Panc1 (cell line): ENCODE measurements at regions not wholly inside any gene's neighbourhood (a gene's known extent, or its start where the extent isn't known, plus 50 kb on each side); places are given as distances from the start of the nearest gene placed in this dataset.

ENCODE experiments used
- ATAC-seq: fragments of 200-7000 bp; cut with Tn5 transposase; 2 replicates; pipeline ENCODE4 v1.9.1; 2020; ENCODE audit warnings: mild to moderate bottlenecking, moderate library complexity
- BruUV-seq: library from RNA; stranded (reverse); fragments of 400-500 nt; replicated peaks from 2 replicates; lab custom pipeline; 2021; lab: Mats Ljungman, UMichigan
- CTCF ChIA-PET: fragments of 300-600 bp; sonication (Branson Sonifier 250); formaldehyde crosslinking; loops from one replicate; lab custom pipeline; 2022; ENCODE audit warnings: antibody characterized with exemption; lab: Charles Lee
- POLR2A ChIA-PET: fragments of 300-600 bp; sonication (Branson Sonifier 250); formaldehyde crosslinking; loops from one replicate; lab custom pipeline; 2022; ENCODE audit warnings: antibody characterized with exemption; lab: Charles Lee
- DNase-seq: peaks from one replicate; pipeline ENCODE4 v3.0.0-alpha.2; 2010; ENCODE audit warnings: low read depth, low spot score
- H3K27ac ChIP-seq: 2 replicates; pipeline ENCODE4 v1.5.1; 2011; ENCODE audit warnings: mild to moderate bottlenecking, low read length, inconsistent platforms
- H3K27me3 ChIP-seq: fragments of 200-500 bp; sonication (Bioruptor generic); 2 replicates; pipeline ENCODE4 v1.6.0; 2014; ENCODE audit warnings: low read length, inconsistent platforms; ENCODE audit not compliant: control insufficient read depth, insufficient read depth
- H3K36me3 ChIP-seq: fragments of 200-500 bp; sonication (Bioruptor generic); 2 replicates; pipeline ENCODE4 v1.5.1; 2014; ENCODE audit warnings: inconsistent platforms, mild to moderate bottlenecking, low read length, moderate library complexity; ENCODE audit not compliant: control insufficient read depth, insufficient read depth
- H3K4me1 ChIP-seq: 2 replicates; pipeline ENCODE4 v1.5.1; 2011; ENCODE audit warnings: inconsistent platforms, mild to moderate bottlenecking, low read length, moderate library complexity; ENCODE audit not compliant: control insufficient read depth, insufficient read depth
- H3K4me3 ChIP-seq, 2 experiments: 2 replicates each; pipeline ENCODE4 v1.5.1; 2011 to 2012; ENCODE audit warnings: low read depth in 2 of 2, low read length in 2 of 2, mild to moderate bottlenecking in 2 of 2, inconsistent platforms in 1 of 2, moderate library complexity in 1 of 2
- H3K9me3 ChIP-seq: fragments of 200-500 bp; sonication (Bioruptor generic); 2 replicates; pipeline ENCODE4 v1.5.1; 2014; ENCODE audit warnings: low read depth, mild to moderate bottlenecking, inconsistent platforms, low read length, moderate library complexity; ENCODE audit not compliant: control insufficient read depth, insufficient read depth
- POLR2AphosphoS5 ChIP-seq: IDR thresholded peaks from 2 replicates; pipeline ENCODE4 v1.6.1; 2012; ENCODE audit warnings: mild to moderate bottlenecking, low read depth, low read length, moderate library complexity
- SIN3A ChIP-seq: IDR thresholded peaks from 2 replicates; pipeline ENCODE4 v1.6.1; 2012; ENCODE audit warnings: low read depth, mild to moderate bottlenecking, low read length, moderate library complexity, borderline replicate concordance; ENCODE audit not compliant: insufficient read depth
- TCF7L2 ChIP-seq: IDR thresholded peaks from 2 replicates; pipeline ENCODE4 v1.6.1; 2011; ENCODE audit warnings: mild to moderate bottlenecking, low read depth, low read length, inconsistent platforms
- in situ Hi-C: cut with HindIII; loops from 2 replicates; pipeline ENCODE4 v1.10.0; 2016; ENCODE audit warnings: low sequenced_read_pairs, low pct_unique_long_range_greater_than_20kb
- intact Hi-C: fragments of 100-400 bp; cut with micrococcal nuclease; formaldehyde crosslinking; loops from one replicate; pipeline ENCODE4 v1.10.0; 2022; ENCODE audit not compliant: unreplicated experiment
- TF ChIP-seq, protein P1 (sequence below), 2 experiments: IDR thresholded peaks; 2 replicates each; pipeline ENCODE4 v1.6.1; 2011 to 2012; ENCODE audit warnings: low read depth in 2 of 2, control low read depth in 1 of 2, low read length in 1 of 2, mild to moderate bottlenecking in 1 of 2, moderate library complexity in 1 of 2; ENCODE audit not compliant: insufficient read depth in 1 of 2
- TF ChIP-seq, protein P2 (sequence below): fragments of 450-650 bp; IDR thresholded peaks from 2 replicates; pipeline ENCODE4 v1.5.1; 2017; ENCODE audit warnings: mild to moderate bottlenecking

DNA sequence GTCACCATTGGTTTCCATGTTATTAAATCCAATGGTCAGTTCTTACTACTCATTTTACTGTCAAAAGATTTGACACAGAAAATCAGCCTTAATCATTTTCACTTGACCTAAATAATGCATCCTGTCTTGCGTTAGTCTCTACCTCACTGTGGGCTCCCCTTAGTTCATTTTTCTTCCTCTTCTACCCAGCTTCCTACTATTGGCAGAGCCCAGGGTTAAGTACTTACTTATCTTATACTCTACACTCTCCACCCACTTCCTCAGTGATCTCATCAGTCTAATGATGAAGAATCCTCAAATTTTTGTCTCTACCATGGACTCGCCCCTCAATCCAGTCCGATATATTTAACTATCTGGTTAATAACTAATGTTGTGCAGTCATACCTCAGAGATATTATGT lies 735.9 kb downstream of the KCNT2 start:
- TF ChIP-seq TCF7L2 (no peak), SIN3A (no peak), POLR2AphosphoS5 (no peak)
- TF ChIP-seq, protein P1, sequence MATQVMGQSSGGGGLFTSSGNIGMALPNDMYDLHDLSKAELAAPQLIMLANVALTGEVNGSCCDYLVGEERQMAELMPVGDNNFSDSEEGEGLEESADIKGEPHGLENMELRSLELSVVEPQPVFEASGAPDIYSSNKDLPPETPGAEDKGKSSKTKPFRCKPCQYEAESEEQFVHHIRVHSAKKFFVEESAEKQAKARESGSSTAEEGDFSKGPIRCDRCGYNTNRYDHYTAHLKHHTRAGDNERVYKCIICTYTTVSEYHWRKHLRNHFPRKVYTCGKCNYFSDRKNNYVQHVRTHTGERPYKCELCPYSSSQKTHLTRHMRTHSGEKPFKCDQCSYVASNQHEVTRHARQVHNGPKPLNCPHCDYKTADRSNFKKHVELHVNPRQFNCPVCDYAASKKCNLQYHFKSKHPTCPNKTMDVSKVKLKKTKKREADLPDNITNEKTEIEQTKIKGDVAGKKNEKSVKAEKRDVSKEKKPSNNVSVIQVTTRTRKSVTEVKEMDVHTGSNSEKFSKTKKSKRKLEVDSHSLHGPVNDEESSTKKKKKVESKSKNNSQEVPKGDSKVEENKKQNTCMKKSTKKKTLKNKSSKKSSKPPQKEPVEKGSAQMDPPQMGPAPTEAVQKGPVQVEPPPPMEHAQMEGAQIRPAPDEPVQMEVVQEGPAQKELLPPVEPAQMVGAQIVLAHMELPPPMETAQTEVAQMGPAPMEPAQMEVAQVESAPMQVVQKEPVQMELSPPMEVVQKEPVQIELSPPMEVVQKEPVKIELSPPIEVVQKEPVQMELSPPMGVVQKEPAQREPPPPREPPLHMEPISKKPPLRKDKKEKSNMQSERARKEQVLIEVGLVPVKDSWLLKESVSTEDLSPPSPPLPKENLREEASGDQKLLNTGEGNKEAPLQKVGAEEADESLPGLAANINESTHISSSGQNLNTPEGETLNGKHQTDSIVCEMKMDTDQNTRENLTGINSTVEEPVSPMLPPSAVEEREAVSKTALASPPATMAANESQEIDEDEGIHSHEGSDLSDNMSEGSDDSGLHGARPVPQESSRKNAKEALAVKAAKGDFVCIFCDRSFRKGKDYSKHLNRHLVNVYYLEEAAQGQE (IDR thresholded peaks at IDR 0.05; ENCODE audit: insufficient read depth in 1 of 2, low read depth in 2 of 2, low read length in 1 of 2): no peak
- TF ChIP-seq, protein P2, sequence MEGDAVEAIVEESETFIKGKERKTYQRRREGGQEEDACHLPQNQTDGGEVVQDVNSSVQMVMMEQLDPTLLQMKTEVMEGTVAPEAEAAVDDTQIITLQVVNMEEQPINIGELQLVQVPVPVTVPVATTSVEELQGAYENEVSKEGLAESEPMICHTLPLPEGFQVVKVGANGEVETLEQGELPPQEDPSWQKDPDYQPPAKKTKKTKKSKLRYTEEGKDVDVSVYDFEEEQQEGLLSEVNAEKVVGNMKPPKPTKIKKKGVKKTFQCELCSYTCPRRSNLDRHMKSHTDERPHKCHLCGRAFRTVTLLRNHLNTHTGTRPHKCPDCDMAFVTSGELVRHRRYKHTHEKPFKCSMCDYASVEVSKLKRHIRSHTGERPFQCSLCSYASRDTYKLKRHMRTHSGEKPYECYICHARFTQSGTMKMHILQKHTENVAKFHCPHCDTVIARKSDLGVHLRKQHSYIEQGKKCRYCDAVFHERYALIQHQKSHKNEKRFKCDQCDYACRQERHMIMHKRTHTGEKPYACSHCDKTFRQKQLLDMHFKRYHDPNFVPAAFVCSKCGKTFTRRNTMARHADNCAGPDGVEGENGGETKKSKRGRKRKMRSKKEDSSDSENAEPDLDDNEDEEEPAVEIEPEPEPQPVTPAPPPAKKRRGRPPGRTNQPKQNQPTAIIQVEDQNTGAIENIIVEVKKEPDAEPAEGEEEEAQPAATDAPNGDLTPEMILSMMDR: no peak
- DNase-seq (no peak), ATAC-seq (no peak)
- POLR2A ChIA-PET: no interaction called here
- no TSS peak for BruUV-seq
- Histone ChIP-seq H3K4me3 (no peak overlapping the region), H3K36me3 (no peaks in the 10 kb centered on the region), H3K27me3 (no peaks in the 10 kb centered on the region), H3K9me3 (no peaks in the 10 kb centered on the region), H3K27ac (no peak overlapping the region), H3K4me1 (no peaks in the 10 kb centered on the region)
- in situ Hi-C loops (no loop called here), intact Hi-C loops (no loop called here)
- CTCF ChIA-PET: no interaction called here

DNA sequence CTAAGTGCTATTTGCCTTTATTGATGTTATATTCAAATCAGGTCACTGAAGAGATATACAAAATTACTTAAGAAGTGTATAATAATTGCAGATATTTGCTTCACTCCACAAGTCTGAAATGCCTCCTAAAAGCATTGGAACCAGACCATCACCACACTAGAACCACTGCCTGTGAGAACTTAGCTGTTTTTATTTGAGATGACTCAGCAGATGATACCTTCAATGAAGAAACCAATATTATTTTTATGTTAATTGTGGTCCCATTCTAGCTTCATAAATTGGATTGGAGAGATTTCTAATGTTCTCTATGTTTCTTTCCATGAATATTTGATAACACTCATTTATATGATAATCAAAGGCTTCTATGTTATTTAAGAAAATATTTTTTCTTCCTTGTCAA lies 740.6 kb downstream of the KCNT2 start:
- BruUV-seq: no TSS peak
- Histone ChIP-seq H3K9me3 (no peaks in the 10 kb centered on the region), H3K4me1 (no peaks in the 10 kb centered on the region), H3K27ac (no peak overlapping the region), H3K27me3 (no peaks in the 10 kb centered on the region), H3K4me3 (no peak overlapping the region), H3K36me3 (no peaks in the 10 kb centered on the region)
- POLR2A ChIA-PET: no interaction called here
- in situ Hi-C loops: no loop called here
- CTCF ChIA-PET: no interaction called here
- TF ChIP-seq TCF7L2: no peak
- TF ChIP-seq, protein P2: no peak
- TF ChIP-seq SIN3A: no peak
- no peak for TF ChIP-seq POLR2AphosphoS5
- TF ChIP-seq, protein P1 (IDR thresholded peaks at IDR 0.05; ENCODE audit: insufficient read depth in 1 of 2, low read depth in 2 of 2, low read length in 1 of 2): no peak
- intact Hi-C loops: no loop called here
- DNase-seq: no peak
- ATAC-seq: no peak
